Hematopoietic multipotent progenitor cell treated with erythropoietin and hydrocortisone succinate and interleukin-3 and kit ligand, for 6 days (in vitro differentiated cells): ENCODE measurements at regions not wholly inside any gene's neighbourhood (a gene's known extent, or its start where the extent isn't known, plus 50 kb on each side); places are given as distances from the start of the nearest gene placed in this dataset.

Experiments
- DNase-seq: peaks from one replicate; pipeline ENCODE4 v3.0.0-alpha.2; 2015

- DNase-seq, result no peak
Observed at GRCh38 chr9:38224941-38225340, 155.9 kb upstream of the SHB start.

- no peak for DNase-seq
Observed at GRCh38 chr9:38216572-38216971, 147.5 kb upstream of the SHB start.

- no peak for DNase-seq
Observed at GRCh38 chr9:38215465-38215864, 146.4 kb upstream of the SHB start.

GRCh38 chr9:38214432-38214831, 145.4 kb upstream of the SHB start:
- no peak for DNase-seq

GRCh38 chr9:38213631-38214299, 144.7 kb upstream of the SHB start:
- no peak for DNase-seq

GRCh38 chr9:38212016-38212415, 143.0 kb upstream of the SHB start:
- no peak for DNase-seq

- DNase-seq, result peak; percentile 9
Observed at GRCh38 chr9:38211002-38211401, 142.0 kb upstream of the SHB start.

GRCh38 chr9:38208206-38208901, 139.3 kb upstream of the SHB start:
- no peak for DNase-seq

GRCh38 chr9:38207247-38207778, 138.3 kb upstream of the SHB start:
- no peak for DNase-seq

GRCh38 chr9:38205279-38205678, 136.3 kb upstream of the SHB start:
- no peak for DNase-seq

- DNase-seq, result no peak
Observed at GRCh38 chr9:38202336-38202938, 133.4 kb upstream of the SHB start.

GRCh38 chr9:38201844-38202243, 132.8 kb upstream of the SHB start:
- no peak for DNase-seq

- no peak for DNase-seq
Observed at GRCh38 chr9:38200431-38200830, 131.4 kb upstream of the SHB start.

GRCh38 chr9:38198140-38198539, 129.1 kb upstream of the SHB start:
- no peak for DNase-seq

GRCh38 chr9:38196714-38197113, 127.7 kb upstream of the SHB start:
- DNase-seq, result no peak

GRCh38 chr9:38195737-38196161, 126.7 kb upstream of the SHB start:
- no peak for DNase-seq

GRCh38 chr9:38194870-38195269, 125.8 kb upstream of the SHB start:
- no peak for DNase-seq

GRCh38 chr9:38192731-38193265, 123.8 kb upstream of the SHB start:
- no peak for DNase-seq

- no peak for DNase-seq
Observed at GRCh38 chr9:38186404-38187115, 117.5 kb upstream of the SHB start.

- peak; percentile 9 for DNase-seq
Observed at GRCh38 chr9:38185647-38186403, 116.8 kb upstream of the SHB start.

GRCh38 chr9:38183994-38184568, 115.1 kb upstream of the SHB start:
- no peak for DNase-seq

GRCh38 chr9:38182321-38182720, 113.3 kb upstream of the SHB start:
- no peak for DNase-seq
